D721Med (cell line): ENCODE measurements at regions not wholly inside any gene's neighbourhood (a gene's known extent, or its start where the extent isn't known, plus 50 kb on each side); places are given as distances from the start of the nearest gene placed in this dataset.

Source experiments
- DNase-seq: peaks from one replicate; pipeline ENCODE4 v3.0.0; 2011; ENCODE audit warnings: low spot score; ENCODE audit not compliant: insufficient read length
- FAIRE-seq: peaks from 2 replicates; lab custom pipeline; 2011; peaks lifted over from hg19 to GRCh38; lab: Jason Lieb, UNC
- CTCF ChIP-seq: IDR thresholded peaks from 2 replicates; pipeline ENCODE4 v1.5.1; 2012; ENCODE audit warnings: mild to moderate bottlenecking, control low read depth; ENCODE audit not compliant: insufficient read depth; ENCODE audit errors: missing control alignments

DNA sequence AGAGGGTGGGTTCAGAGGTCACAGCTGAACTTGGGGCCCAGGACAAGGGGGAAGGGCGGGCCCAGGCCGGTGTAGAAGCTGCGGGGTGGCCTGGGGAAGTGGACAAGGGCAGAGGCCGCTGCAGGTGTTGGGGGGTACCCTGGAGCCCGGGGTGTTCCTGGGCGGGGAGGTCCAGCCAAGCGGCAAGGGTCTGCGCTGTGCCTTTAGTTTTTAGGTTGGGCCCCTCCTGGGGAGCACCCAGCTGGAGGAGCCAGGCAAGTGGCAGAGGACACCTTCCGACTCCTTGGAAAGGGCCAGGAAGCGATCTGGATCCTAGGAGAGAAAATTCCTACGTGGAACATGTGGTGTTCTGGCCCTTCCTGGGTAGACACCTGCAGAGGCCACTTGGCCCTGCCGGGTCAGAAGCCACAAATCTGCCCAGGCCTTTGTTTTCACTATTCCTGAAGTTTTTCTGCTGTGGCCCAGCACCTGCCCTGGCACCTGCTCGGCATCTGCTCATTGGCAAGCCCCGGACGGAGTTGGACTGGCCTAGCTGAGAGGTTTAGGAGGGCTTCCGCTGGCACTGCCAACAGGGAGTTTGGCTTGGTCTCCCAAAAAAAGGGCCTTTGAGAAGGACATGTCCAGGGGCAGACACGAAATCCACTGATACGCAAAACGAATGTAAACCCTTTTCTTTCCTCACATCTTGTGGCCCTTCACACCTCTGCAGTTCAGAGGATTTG, 61.1 kb downstream of the SMUG1 start:
- TF ChIP-seq CTCF = no peak
- DNase-seq (no peak), FAIRE-seq (no peak)

DNA sequence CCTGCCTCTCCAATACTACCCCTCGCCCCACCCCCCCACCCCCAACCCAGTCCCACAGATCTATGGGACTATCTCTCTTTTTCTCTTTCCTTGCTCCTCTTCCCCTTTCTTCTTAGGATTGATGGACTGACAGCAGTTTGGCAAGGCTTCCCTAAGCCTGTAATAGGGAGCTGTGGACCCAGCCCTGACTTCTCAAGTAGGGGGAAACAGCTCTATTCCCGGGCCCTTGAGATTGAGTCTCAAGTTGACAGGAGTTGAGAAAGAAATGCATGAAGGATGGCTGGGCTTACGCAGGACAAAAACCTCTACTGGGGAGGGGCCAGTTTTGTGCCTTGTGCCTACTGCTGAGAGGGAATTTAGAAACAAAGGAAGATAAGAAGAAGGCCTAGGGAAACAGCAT, 60.4 kb downstream of the SMUG1 start:
- no peak for FAIRE-seq
- DNase-seq = no peak
- TF ChIP-seq CTCF = no peak

- FAIRE-seq (no peak), DNase-seq (no peak)
- no peak for TF ChIP-seq CTCF
Observed at GRCh38 chr12:54129028-54129903, 59.5 kb downstream of the SMUG1 start.
